ENCODE measurements at regions not wholly inside any gene's neighbourhood (a gene's known extent, or its start where the extent isn't known, plus 50 kb on each side); places are given as distances from the start of the nearest gene placed in this dataset.

DNA sequence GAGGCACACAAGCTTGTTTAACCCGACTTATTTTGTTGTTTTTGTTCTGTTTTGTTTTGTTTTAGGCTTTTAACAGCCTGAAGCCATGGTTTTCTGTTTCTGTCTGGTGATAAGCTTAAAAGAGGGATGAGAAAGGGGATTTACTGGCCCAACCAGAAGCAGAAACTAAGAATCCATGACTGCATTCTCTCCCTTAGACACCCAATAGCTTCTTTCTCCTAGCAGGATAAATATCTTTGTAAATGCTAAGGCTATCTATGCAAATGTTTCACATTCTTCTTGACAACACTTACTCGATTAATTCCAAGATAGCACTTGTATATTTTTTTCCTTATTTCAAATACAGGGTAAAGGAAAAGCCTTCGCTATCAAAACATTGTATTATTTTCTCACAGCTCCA, 53.7 kb upstream of the SMAD1 start:
- no peak for DNase-seq

DNA sequence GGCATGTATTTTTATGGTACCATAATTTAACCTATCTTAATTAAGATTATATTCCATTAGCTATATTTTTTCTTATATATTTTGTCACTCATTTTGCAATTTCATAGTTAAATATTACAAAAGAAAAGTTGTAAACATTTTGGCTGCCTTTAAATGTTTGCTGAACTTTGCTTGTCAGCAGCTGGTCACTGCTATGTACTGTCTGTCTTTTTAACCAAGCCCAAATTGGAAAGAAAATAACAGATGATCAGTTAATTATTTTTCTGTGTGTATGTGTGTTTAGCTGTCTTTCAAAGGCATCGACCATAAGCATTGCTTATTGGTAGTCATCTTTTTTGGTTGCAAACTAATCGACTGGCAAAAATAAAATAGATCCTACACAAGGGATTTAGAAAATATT, 54.4 kb upstream of the SMAD1 start:
- DNase-seq = no peak

DNA sequence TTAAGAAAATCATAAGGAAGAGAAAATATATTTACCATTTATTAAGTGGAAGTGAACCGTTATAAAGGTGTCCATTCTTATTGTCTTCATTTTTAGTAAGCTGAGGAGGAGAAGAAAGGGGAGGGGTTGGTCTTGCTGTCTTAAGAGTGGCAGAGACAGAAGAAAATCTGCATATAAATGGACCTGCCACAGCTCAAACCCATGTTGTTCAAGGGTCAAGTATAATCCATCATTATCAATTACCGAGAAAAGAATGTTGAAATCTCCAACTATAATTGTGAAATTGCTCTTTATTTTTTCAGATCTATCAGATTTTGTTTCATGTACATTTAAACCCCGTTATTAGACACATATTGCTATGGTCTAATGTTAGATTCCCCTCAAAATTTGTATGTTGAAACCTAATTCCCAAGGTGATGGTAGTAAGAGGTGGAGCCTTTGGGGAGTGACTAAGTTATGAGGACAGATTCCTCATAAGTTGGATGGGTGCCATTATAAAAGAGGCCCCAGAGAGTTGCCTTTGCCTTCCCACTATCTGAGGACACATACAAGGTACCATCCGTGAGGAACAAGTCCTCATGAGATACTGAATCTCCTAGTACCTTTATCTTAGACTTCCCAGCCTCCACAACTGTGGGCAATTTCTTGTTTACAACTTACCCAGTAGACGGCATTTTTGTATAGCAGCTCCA, 58.5 kb upstream of the SMAD1 start:
- no peak for DNase-seq

DNA sequence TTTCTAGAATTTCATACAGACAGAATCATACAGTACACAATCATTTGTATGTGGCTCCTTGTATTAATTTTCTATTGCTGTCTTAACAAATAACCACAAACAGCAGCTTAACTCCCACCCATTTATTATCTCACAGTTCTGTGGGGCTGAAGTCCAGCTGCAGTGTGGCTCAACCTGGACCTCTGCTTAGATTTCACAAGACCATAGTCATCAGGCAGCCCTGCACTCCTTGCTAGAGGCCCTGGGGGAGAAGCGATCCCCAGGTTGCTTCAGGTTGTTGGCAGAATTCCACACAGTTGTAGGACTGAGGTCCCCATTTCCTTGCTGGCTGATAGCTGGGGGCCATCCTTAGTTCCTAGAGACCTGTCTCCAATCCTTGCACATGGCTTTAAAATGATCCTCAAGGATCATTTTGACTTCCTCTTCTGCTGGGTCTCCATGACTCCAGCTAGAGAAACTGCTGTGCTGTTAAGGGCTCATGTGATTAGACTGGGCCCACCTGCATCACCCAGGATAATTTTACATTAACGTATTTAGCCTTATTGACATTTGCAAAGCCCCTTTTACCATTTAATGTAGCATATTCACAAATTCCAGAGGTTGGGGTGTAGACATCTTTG, 60.9 kb upstream of the SMAD1 start:
- no peak for DNase-seq

DNA sequence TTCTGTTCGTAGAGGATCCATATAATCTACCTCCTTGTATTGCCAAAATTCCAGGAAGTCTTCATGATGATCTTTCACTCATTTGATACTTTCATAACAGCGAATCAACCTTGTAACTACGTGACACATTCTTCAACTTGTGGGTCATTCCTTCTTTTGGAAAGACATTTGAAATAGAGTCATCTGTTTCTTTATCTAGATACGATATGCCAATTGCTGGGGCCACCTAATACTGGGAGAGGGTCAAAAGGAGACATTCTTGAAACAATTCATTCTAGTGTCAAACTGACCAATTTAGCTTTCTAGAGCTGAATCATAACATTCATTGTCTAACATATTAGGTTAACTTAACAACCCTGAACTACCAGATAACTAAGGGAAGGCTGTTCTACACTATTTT, 62.9 kb upstream of the SMAD1 start:
- no peak for DNase-seq

DNA sequence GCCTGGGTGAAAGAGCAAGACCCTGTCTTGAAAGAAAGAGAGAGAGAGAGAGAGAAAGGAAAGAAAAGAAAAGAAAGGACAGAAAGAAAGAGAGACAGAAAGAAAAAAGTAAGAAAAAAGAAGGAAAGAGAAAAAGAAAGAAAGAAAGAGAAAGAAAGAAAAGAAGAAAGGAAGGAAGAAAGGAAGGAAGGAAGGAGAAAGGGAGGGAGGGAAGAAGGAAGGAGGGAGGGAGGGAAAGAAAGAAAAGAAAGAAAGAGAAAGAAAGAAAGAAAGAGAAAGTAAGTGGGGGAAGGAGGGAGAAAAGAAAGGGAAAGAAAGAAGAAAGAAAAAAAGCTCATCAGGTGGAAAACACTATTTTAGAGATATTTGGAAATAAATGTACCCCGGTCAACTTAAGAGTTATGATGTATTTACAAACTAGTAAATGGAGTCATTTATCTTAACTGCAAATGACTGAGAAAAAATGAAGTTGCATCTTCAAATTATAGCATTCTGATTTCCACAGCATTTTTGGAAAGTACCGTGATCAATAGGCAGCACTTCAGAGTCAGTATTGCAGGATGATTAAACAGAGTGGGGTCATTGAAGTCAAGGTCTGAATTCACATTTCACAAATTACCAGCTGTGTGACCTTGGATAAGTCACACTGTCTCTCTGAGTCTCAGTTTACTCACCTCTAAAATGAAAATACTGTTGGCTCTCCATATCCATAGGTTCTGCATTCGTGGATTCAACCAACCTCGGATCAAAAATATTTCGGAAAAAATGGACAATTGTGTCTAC, 64.1 kb upstream of the SMAD1 start:
- DNase-seq = no peak

DNA sequence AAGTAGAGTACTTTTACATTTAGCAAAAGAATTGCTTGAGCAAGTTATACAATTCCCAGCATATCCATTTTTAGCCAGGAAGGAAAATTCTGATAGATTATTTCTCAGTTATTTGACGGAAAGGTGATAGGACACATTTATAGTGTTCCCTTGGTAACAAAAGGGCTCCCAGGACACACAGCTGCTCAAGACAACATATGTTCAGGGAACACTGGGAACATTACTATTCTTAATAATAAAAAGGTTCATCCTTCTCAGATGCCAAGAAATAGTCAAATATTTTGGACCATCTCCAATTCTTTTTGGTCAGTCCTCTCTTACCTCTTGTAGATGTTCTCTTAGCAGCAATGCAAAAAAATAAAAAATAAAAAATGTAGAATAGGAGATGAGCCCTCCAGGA, 66.8 kb upstream of the SMAD1 start:
- DNase-seq = no peak

DNA sequence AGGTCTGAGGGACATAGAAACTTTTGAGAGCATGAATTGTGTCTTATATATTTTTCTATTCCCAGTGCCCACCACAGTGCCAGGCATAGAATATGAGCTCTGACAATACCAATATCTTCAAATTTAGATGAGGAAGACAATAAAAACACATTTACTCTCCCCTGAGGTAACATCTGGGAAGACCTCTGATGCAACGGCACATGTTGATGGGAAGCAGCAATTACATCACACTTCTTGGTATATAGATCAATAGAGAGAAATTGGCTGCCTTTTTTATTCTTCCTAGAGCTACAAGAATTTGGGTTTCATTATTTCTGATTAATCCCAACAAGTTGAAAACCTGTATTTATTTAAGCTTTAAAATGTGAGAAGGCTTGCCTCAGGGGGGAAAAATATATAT, 67.4 kb upstream of the SMAD1 start:
- no peak for DNase-seq

DNA sequence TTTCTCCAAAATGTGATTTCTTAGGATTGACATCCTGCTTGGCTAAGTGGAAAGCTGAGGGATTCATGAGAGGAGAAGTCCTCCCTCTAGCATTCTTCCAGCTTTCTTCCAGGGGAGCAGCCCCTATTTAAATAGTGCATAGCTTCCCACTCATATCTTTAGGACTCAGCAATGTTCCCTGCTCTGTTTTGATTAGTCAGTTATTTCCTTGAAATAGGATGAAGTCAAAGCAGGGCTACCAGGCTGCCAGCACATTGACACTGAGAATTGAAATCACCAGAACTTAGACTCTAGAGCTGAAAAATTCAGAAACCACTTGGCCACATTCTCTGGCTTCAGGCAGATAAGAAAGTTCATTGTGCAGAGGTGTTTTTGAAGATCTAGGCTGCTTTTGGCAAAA, 74.7 kb upstream of the SMAD1 start:
- DNase-seq = no peak

DNA sequence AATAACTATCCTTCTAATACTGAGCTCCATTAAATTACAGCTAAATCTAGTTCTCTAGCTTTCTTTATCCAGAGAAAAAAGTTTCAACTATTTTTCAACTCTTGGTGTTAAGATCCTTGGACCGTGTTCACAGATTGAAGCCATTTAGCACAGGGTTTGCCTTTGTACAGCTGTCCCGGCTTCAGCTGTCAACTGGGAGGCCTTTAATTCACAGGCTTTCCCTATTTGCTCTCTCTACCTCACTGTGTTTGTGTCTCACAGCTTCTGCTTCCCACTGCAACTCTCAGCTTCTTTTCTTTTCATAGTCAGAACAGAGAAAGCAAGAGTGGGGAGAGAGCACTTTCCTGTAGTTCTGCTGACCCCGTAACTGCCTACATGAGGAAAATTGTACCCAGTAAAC, 76.9 kb upstream of the SMAD1 start:
- DNase-seq = no peak

DNA sequence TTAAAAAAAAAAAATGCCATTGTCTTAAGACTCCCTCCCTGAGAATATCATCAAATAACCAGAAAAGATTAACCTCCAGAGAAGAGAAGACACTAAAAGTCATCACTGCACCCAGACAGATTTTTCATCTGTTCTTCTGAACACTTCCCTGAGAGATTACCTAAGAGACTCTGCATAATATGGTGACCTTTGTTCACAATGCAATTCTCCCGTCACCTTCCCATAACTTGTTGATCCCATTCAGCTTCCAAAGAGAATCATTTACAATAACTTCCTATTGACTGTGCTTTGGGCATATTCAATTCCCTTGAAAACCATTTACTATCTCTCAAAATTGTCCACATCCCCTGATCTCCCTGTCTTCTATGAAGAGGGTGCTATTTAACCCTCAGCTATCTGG, 85.1 kb upstream of the SMAD1 start:
- DNase-seq = no peak

DNA sequence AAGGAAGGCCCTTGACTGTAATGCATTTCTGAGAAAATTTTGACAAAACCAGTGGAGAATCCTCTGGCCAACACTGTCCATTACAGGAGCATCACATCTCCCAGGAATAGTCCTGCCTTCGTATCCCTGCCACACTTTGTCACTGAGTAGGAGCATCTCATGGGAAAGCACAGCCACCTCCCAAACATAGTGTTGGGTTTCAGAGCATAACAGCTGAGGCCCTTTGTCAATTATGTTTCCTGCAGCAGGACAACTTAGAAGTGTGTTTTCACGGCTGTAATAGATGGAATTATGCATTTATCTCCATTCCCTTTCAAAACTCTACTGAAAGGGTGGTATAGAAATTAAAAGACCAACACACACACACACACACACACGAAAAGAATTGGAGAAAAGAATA, 91.1 kb upstream of the SMAD1 start:
- no peak for DNase-seq

DNA sequence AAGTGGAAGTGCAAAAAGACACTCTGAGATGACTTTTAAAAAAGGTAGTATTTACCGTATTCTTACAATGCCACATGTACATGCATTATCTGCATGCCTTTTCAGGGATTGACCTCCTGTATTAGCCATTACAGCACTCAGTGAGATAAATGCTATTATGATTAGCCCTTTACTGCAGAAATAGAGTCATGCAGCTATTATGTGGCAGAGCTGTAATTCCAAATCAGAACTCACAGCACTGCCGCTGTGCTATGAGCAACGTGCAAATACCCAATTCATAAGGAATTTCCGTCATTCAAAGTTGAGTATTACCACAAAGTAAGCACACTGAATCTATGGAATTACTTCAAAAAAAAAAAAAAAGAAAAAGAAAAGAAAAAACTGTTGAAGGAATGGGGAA, 92.1 kb upstream of the SMAD1 start:
- DNase-seq = no peak

DNA sequence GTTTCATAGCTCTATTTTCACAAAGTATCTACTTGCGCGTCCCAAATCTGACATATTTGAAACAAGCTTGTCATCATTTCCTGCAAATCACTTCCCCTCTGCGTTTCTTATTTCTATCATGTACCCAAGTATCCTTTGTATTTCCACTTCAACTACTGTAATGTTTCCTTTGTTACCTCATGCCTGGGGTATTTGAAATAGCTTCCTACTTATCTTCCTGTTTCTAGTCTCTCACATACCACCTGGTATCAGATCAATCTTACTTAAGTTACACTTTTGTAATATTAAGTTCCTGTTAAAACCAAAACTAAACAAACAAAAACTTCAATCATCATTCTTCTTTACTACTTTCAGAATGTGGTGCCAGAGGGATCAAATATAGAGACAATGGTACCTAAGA, 93.6 kb upstream of the SMAD1 start:
- no peak for DNase-seq

DNA sequence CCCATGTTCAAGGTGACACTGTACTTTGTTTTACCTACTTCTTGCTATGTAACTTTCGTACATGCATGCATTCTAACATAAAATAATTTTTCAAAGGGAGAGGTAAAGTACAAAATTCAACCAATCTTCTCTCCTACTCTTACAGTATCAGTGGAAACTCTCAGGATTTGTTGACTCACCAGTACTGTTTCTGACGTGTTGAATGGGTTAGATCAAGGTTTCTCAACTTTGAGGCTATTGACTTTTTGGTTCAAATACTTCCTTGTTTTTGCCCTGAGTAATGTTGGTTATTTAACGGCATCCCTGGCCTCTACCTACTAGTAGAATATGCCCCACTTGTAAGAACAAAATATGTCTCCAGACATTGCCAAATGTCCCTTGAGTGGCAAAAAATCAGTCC, 94.6 kb upstream of the SMAD1 start:
- DNase-seq = no peak

DNA sequence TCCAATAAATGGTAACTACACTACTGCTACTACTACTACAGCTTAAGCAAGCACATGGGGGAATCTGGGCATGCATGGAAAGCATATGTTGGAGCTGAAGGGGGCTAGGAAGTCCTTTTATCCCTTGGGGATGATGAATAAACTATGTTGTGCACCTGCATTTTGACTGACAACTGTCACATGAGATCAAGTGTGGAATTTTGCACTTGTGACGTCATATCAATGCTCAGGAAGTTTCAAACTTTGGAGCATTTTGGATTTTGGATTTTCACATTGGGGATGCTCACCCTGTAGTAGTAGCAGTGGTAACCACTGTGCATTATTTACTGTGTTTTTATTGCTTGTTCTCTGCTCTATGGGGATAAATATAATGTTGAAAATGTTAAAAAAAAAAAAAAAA, 100.5 kb upstream of the SMAD1 start:
- no peak for DNase-seq

DNA sequence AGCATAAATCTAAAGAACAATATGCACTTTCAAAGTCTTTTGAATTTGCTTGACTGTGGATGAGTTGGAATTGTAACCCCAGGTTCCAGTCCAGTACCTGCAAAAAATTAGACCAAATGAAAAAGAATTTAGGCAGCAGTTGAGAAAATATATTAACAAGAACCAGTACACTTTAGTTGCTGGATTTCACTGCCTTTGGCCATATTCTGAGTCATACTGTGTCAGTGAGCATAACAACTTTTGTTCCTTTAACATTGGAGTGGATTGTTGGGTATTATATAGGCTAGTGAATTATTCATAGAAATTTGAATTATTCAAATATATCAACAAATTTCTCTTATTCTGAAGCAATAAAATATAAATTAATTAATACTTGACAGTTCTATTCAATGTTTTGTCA, 101.5 kb upstream of the SMAD1 start:
- no peak for DNase-seq

DNA sequence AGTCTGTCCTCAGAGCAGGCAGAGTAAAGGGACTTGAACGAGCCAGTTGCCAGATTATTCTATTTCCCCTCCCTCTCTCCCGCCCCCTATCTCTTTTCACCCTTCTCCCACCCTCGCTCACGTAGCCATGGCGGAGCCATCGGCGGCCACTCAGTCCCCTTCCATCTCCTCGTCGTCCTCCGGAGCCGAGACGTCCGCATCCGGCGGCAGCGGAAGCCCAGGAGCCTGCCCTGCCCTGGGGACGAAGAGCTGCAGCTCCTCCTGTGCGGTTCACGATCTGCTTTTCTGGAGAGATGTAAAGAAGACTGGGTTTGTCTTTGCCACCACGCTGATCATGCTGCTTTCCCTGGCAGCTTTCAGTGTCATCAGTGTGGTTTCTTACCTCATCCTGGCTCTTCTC, 106.2 kb upstream of the SMAD1 start:
- no peak for DNase-seq

DNA sequence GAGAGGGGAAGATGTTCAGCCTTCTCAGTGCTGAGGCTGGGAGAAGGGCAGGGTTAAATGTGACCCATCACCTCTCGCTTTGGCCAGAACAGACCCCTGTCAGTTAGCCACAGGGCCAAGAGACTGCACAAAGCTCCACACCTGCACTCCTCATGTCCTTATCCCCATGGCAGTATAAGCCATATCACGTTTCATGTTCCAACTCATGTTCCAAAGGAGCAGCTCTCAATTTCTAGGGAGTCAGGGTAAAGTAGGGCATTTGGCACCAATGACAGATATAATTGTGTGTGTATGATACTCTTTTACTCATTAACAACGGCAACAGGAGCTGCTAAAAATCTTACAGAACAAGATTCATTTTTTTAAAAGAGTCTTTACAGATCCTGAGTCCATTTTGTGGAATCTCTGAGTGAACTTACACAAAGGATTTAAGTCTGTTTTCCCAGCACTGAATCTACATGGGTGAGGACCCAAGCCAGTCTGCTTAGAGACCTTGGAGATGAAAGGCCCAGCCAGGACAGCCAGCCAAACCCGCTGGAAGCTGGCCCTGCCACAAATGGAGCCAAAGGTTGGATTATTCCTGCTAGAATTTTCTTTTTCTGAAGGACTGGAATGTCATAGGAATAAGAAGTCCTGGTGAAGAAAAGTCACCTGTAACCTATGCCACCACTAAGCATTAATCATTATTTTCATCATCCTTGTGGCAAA, 129.1 kb upstream of the SMAD1 start:
- DNase-seq = no peak

DNA sequence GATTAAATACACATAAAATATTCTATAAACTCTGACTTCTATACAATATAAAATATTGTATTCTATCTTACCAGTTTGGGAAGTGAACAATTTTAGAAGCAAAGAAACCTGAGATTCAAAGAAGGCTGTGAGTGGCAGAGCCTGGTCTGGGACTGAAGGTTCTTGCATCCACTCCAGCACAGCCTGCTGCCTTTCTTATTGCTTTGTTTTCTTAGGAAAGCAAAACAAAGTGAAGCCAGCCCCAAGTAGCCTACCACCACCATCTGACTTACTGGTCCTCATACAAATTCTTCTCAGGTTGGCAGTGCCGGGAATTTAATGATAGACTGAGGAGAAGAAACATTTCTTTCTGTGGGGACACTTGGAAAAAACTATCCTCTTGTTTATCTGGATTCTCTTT, 129.7 kb upstream of the SMAD1 start:
- DNase-seq = no peak

DNA sequence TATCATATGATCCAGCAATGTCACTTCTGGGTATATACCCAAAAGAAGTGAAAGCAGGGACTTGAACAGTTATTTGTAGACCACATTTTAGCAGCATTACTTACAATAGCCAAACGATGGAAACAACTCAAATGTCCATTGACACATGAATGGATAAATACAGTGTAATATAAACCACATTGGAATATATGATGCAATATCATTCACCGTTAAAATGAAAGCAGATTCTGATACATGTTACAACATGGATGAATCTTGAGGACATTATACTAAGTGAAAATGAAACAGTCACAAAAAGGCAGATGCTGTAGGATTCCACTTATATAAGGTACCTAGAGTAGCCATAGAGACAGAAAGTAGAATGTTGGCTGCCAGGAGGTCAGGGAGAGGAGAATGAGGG, 130.5 kb upstream of the SMAD1 start:
- DNase-seq = no peak

DNA sequence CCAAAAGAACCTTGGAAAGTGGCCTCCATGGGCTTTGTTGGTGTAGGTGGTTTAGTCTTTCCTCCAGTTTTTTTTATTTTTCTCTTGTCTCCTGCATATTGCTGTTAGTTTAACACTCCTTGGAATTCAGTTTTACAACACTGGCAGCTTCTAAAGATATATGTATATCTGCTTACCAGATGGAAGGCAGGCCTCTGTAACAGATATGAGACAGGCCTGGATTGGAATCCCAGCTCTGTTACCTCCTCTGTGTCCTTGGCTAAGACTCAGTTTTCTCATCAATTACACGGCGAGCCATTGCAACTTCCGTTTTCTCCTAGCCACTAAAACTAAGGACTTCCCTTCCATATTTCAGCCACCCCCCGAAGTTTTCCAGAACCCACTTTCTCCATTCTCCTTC, 133.4 kb upstream of the SMAD1 start:
- DNase-seq = no peak

DNA sequence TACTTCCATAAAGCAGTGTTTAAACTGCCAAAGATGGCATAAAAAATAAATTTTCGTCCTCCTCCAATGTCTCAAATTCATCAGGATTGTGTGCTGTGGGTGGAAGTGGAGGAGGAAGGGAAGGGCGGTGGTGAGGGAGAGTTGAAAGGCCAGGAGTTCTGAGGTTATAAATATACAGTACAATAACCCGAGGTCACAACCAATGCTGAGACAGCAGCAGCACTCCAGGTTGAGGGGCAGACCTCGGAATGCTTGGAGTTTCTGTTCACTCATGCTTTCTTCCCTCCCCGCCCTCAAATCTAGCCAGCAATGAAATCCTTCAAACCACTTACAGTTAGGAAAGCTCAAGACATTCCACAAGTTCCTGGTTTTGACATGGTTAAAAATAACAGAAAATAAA, 134.0 kb upstream of the SMAD1 start:
- DNase-seq = no peak

DNA sequence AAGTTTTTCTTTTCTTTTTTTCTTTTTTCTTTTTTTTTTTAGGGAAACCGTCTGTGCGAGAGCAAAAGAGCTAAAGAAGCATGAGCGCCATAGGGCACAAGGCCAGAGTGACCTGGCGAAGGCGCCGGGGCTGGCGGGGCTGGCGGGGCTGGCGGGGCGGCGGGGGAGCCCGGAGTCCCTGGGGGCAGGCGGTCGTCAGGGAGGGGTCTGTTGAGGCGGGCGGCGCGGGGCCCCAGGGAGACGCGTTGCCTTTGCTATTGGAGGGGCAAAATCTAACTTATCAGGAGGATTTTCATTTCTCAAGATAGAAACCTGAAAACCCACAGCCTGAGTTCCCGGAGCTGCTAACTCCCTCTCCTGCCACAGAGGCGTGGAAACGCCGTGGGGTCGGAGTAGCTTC, 135.6 kb upstream of the SMAD1 start:
- DNase-seq = no peak

All from activated CD4-positive, CD25-positive, alpha-beta regulatory T cell treated with anti-CD3 and anti-CD28 coated beads, Interleukin-2, amount 50 U/mL, for 72 hours (primary cell).